HEK293 (cell line): ENCODE measurements at regions not wholly inside any gene's neighbourhood (a gene's known extent, or its start where the extent isn't known, plus 50 kb on each side); places are given as distances from the start of the nearest gene placed in this dataset.

ENCODE experiments used
- CTCF ChIA-PET: fragments of 350-600 bp; formaldehyde crosslinking; extraction: SDS; loops from one replicate; lab custom pipeline; 2021; ENCODE audit warnings: antibody characterized with exemption; lab: Yijun Ruan, JAX
- POLR2A ChIA-PET: fragments of 300-600 bp; formaldehyde crosslinking; extraction: SDS; loops from one replicate; lab custom pipeline; 2020; ENCODE audit warnings: antibody characterized with exemption, inconsistent platforms; lab: Yijun Ruan, JAX
- H3K27ac ChIP-seq: fragments of 200-500 bp; sonication (Bioruptor generic); 2 replicates; pipeline ENCODE4 v1.5.1; 2014; ENCODE audit warnings: low read depth, low read length, control low read depth, inconsistent platforms; ENCODE audit errors: extremely low read depth
- H3K36me3 ChIP-seq, 2 experiments: fragments of 200-500 bp in 1 of 2; sonication (Bioruptor generic) in 1 of 2; 1 replicate in 1 of 2; 2 replicates in 1 of 2; pipeline ENCODE4 v1.5.1; 2014 to 2017; ENCODE audit warnings: inconsistent platforms in 2 of 2, low read length in 2 of 2; ENCODE audit not compliant: control insufficient read depth in 2 of 2, insufficient read depth in 1 of 2
- H3K4me1 ChIP-seq: fragments of 200-500 bp; sonication (Bioruptor generic); 2 replicates; pipeline ENCODE4 v1.5.1; 2014; ENCODE audit warnings: mild to moderate bottlenecking, low read length, inconsistent platforms; ENCODE audit not compliant: control insufficient read depth, insufficient read depth
- H3K4me3 ChIP-seq: 2 replicates; pipeline ENCODE4 v1.5.1; 2011; ENCODE audit warnings: low read depth, mild to moderate bottlenecking, control low read depth, low read length, moderate library complexity
- H3K9me3 ChIP-seq: fragments of 200-500 bp; sonication (Bioruptor generic); 2 replicates; pipeline ENCODE4 v1.5.1; 2014; ENCODE audit warnings: low read depth, low read length, inconsistent platforms; ENCODE audit not compliant: control insufficient read depth, insufficient read depth
- AEBP2 ChIP-seq: fragments of 450-650 bp; formaldehyde crosslinking; IDR thresholded peaks from 2 replicates; pipeline ENCODE4 v1.5.1; 2016; ENCODE audit warnings: missing biosample characterization, missing genetic modification characterization, borderline replicate concordance
- EGR2 ChIP-seq: fragments of 450-650 bp; formaldehyde crosslinking; IDR thresholded peaks from 2 replicates; pipeline ENCODE4 v1.5.1; 2016; ENCODE audit warnings: low read depth, missing biosample characterization, missing genetic modification characterization
- HOXD13 ChIP-seq: sonication (generic); formaldehyde crosslinking; IDR thresholded peaks from 2 replicates; pipeline ENCODE4 v1.8.0; 2022; ENCODE audit warnings: missing genetic modification reagents, borderline replicate concordance
- KLF10 ChIP-seq: fragments of 450-650 bp; IDR thresholded peaks from 2 replicates; pipeline ENCODE4 v1.5.1; 2018; ENCODE audit warnings: missing biosample characterization, mild to moderate bottlenecking, missing genetic modification characterization
- MEIS1 ChIP-seq: sonication (generic); formaldehyde crosslinking; IDR thresholded peaks from 2 replicates; pipeline ENCODE4 v1.8.1; 2022; ENCODE audit warnings: missing genetic modification reagents, mild to moderate bottlenecking, borderline replicate concordance
- MYNN ChIP-seq: fragments of 450-650 bp; formaldehyde crosslinking; IDR thresholded peaks from 2 replicates; pipeline ENCODE4 v1.5.1; 2016; ENCODE audit warnings: missing biosample characterization, missing genetic modification characterization, borderline replicate concordance
- TCF7L2 ChIP-seq: IDR thresholded peaks from 2 replicates; pipeline ENCODE4 v1.6.1; 2011; ENCODE audit warnings: low read depth, mild to moderate bottlenecking, inconsistent platforms, low read length, moderate library complexity, borderline replicate concordance
- ZEB2 ChIP-seq: fragments of 450-650 bp; formaldehyde crosslinking; IDR thresholded peaks from 2 replicates; pipeline ENCODE4 v1.5.1; 2016; ENCODE audit warnings: missing biosample characterization, missing genetic modification characterization
- ZNF140 ChIP-seq: fragments of 450-650 bp; formaldehyde crosslinking; IDR thresholded peaks from 2 replicates; pipeline ENCODE4 v1.5.1; 2016; ENCODE audit warnings: missing biosample characterization, missing genetic modification characterization
- ZNF2 ChIP-seq: fragments of 450-650 bp; formaldehyde crosslinking; IDR thresholded peaks from 2 replicates; pipeline ENCODE4 v1.5.1; 2016; ENCODE audit warnings: missing biosample characterization, missing genetic modification characterization
- ZNF202 ChIP-seq: fragments of 450-650 bp; formaldehyde crosslinking; IDR thresholded peaks from 2 replicates; pipeline ENCODE4 v1.5.1; 2016; ENCODE audit warnings: missing biosample characterization, missing genetic modification characterization, borderline replicate concordance
- ZNF23 ChIP-seq: fragments of 450-650 bp; formaldehyde crosslinking; IDR thresholded peaks from 2 replicates; pipeline ENCODE4 v1.5.1; 2016; ENCODE audit warnings: missing biosample characterization, missing genetic modification characterization, borderline replicate concordance
- ZNF239 ChIP-seq: fragments of 450-650 bp; formaldehyde crosslinking; IDR thresholded peaks from 2 replicates; pipeline ENCODE4 v1.5.1; 2016; ENCODE audit warnings: missing biosample characterization, missing genetic modification characterization
- ZNF302 ChIP-seq: fragments of 450-650 bp; formaldehyde crosslinking; IDR thresholded peaks from 2 replicates; pipeline ENCODE4 v1.5.1; 2016; ENCODE audit warnings: missing biosample characterization, missing genetic modification characterization, low read depth
- ZNF311 ChIP-seq: fragments of 450-650 bp; formaldehyde crosslinking; IDR thresholded peaks from 2 replicates; pipeline ENCODE4 v1.5.1; 2017; ENCODE audit warnings: missing biosample characterization, missing genetic modification characterization, borderline replicate concordance
- ZNF335 ChIP-seq: fragments of 450-650 bp; formaldehyde crosslinking; conservative IDR thresholded peaks from 2 replicates; pipeline ENCODE4 v1.5.1; 2016; ENCODE audit warnings: missing biosample characterization, missing genetic modification characterization
- ZNF350 ChIP-seq: fragments of 450-650 bp; formaldehyde crosslinking; IDR thresholded peaks from 2 replicates; pipeline ENCODE4 v1.5.0; 2017; ENCODE audit warnings: missing biosample characterization, mild to moderate bottlenecking, missing genetic modification characterization
- ZNF404 ChIP-seq: fragments of 450-650 bp; formaldehyde crosslinking; IDR thresholded peaks from 2 replicates; pipeline ENCODE4 v1.5.1; 2017; ENCODE audit warnings: missing biosample characterization, missing genetic modification characterization
- ZNF521 ChIP-seq: fragments of 450-650 bp; formaldehyde crosslinking; IDR thresholded peaks from 2 replicates; pipeline ENCODE4 v1.5.1; 2017; ENCODE audit warnings: missing biosample characterization, mild to moderate bottlenecking, missing genetic modification characterization
- ZNF558 ChIP-seq: fragments of 450-650 bp; formaldehyde crosslinking; IDR thresholded peaks from 2 replicates; pipeline ENCODE4 v1.5.1; 2016; ENCODE audit warnings: missing biosample characterization, missing genetic modification characterization
- ZNF585B ChIP-seq: fragments of 450-650 bp; formaldehyde crosslinking; IDR thresholded peaks from 2 replicates; pipeline ENCODE4 v1.5.1; 2016; ENCODE audit warnings: missing biosample characterization, missing genetic modification characterization
- ZNF624 ChIP-seq: fragments of 450-650 bp; formaldehyde crosslinking; IDR thresholded peaks from 2 replicates; pipeline ENCODE4 v1.5.1; 2017; ENCODE audit warnings: missing biosample characterization, missing genetic modification characterization
- ZNF629 ChIP-seq: fragments of 450-650 bp; formaldehyde crosslinking; IDR thresholded peaks from 2 replicates; pipeline ENCODE4 v1.5.1; 2017; ENCODE audit warnings: missing biosample characterization, missing genetic modification characterization
- ZNF701 ChIP-seq: fragments of 450-650 bp; formaldehyde crosslinking; IDR thresholded peaks from 2 replicates; pipeline ENCODE4 v1.5.1; 2016; ENCODE audit warnings: missing biosample characterization, missing genetic modification characterization
- ZNF747 ChIP-seq: fragments of 450-650 bp; formaldehyde crosslinking; IDR thresholded peaks from 2 replicates; pipeline ENCODE4 v1.5.1; 2016; ENCODE audit warnings: missing biosample characterization, missing genetic modification characterization
- ZNF76 ChIP-seq: fragments of 450-650 bp; formaldehyde crosslinking; IDR thresholded peaks from 2 replicates; pipeline ENCODE4; 2016; ENCODE audit warnings: low read depth, missing biosample characterization, missing genetic modification characterization, borderline replicate concordance
- ZNF791 ChIP-seq: fragments of 450-650 bp; formaldehyde crosslinking; IDR thresholded peaks from 2 replicates; pipeline ENCODE4 v1.5.1; 2016; ENCODE audit warnings: missing biosample characterization, missing genetic modification characterization
- ZNF792 ChIP-seq: fragments of 450-650 bp; formaldehyde crosslinking; IDR thresholded peaks from 2 replicates; pipeline ENCODE4 v1.5.1; 2016; ENCODE audit warnings: missing biosample characterization, missing genetic modification characterization
- TF ChIP-seq, protein P1 (sequence below): fragments of 450-650 bp; formaldehyde crosslinking; IDR thresholded peaks from 2 replicates; pipeline ENCODE4 v1.5.1; 2016; ENCODE audit warnings: missing biosample characterization, missing genetic modification characterization
- TF ChIP-seq, protein P2 (sequence below): fragments of 450-650 bp; IDR thresholded peaks from 2 replicates; pipeline ENCODE4 v1.5.1; 2018; ENCODE audit warnings: missing biosample characterization, mild to moderate bottlenecking, missing genetic modification characterization

- ChIA-PET CTCF (no interaction called here), POLR2A (no interaction called here)
- Histone ChIP-seq H3K36me3 (no peaks in the 10 kb centered on the region), H3K4me1 (no peaks in the 10 kb centered on the region), H3K4me3 (no peak overlapping the region), H3K9me3 (no peaks in the 10 kb centered on the region), H3K27ac (no peak overlapping the region)
- TF ChIP-seq ZEB2 (tag by site-specific recombination): no peak
- TF ChIP-seq ZNF23 (tag by site-specific recombination): no peak
- TF ChIP-seq ZNF585B: no peak
- TF ChIP-seq ZNF140 (tag by site-specific recombination): no peak
These were observed 329.6 kb downstream of the SLCO4C1 start for GRCh38 chr5:101966476-101966875.

DNA sequence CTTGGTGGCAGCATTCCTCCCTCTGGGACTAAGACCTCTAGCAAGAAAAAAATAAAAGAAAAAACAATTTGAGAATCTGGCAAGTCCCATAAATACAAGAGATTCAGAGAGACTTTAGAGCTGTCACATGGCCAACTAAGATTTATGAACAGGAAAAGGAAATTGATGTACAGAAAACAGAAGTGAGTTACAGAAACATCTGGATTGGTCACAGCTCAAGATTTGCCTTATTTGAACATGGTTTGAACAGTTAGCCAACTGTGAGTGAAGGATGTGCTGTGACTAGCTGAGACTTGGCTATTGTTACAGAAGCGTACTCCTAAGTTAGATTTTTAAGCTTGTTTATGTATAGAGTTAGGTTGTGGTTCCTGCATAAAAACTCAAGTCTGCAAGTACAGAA, 340.2 kb downstream of the SLCO4C1 start:
- H3K36me3 ChIP-seq: no peaks in the 10 kb centered on the region
- no peaks in the 10 kb centered on the region for H3K4me1 ChIP-seq
- no peak overlapping the region for H3K27ac ChIP-seq
- no peak overlapping the region for H3K4me3 ChIP-seq
- ChIA-PET POLR2A (no interaction called here), CTCF (interaction anchor here (0.6 to 0.8 kb wide), 2 partner anchors 198 to 268 kb away, joined by 3 read pairs; no protein-coding TSS in a partner anchor)
- no peaks in the 10 kb centered on the region for H3K9me3 ChIP-seq
- TF ChIP-seq, protein P1, sequence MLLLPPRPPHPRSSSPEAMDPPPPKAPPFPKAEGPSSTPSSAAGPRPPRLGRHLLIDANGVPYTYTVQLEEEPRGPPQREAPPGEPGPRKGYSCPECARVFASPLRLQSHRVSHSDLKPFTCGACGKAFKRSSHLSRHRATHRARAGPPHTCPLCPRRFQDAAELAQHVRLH (tag by site-specific recombination): no peak
- TF ChIP-seq ZNF558 (tag by site-specific recombination) (no peak), ZNF239 (tag by site-specific recombination) (no peak), MYNN (tag by site-specific recombination) (no peak), HOXD13 (CRISPR knock-in tag) (no peak), ZNF302 (no peak), ZNF404 (tag by site-specific recombination) (no peak), ZNF624 (tag by site-specific recombination) (no peak), KLF10 (tag by site-specific recombination) (no peak), ZNF76 (tag by site-specific recombination) (no peak), ZNF585B (no peak), ZNF350 (no peak), ZNF521 (tag by site-specific recombination) (no peak), ZNF791 (tag by site-specific recombination) (no peak)
- TF ChIP-seq, all 188 proteins: peak for 0

GRCh38 chr5:101950019-101950418, 346.1 kb downstream of the SLCO4C1 start:
- CTCF ChIA-PET: no interaction called here
- TF ChIP-seq ZNF311 (no peak), ZNF2 (tag by site-specific recombination) (no peak), AEBP2 (tag by site-specific recombination) (no peak), TCF7L2 (no peak), ZNF202 (tag by site-specific recombination) (no peak), HOXD13 (CRISPR knock-in tag) (no peak), ZNF335 (0 out of 2 replicates have a peak, but pooled peaks have one; percentile 19), ZNF76 (tag by site-specific recombination) (no peak), ZNF701 (tag by site-specific recombination) (no peak), ZNF747 (tag by site-specific recombination) (no peak), ZNF629 (tag by site-specific recombination) (no peak), ZNF792 (tag by site-specific recombination) (no peak), EGR2 (tag by site-specific recombination) (no peak), MEIS1 (CRISPR knock-in tag) (no peak)
- TF ChIP-seq, protein P2, sequence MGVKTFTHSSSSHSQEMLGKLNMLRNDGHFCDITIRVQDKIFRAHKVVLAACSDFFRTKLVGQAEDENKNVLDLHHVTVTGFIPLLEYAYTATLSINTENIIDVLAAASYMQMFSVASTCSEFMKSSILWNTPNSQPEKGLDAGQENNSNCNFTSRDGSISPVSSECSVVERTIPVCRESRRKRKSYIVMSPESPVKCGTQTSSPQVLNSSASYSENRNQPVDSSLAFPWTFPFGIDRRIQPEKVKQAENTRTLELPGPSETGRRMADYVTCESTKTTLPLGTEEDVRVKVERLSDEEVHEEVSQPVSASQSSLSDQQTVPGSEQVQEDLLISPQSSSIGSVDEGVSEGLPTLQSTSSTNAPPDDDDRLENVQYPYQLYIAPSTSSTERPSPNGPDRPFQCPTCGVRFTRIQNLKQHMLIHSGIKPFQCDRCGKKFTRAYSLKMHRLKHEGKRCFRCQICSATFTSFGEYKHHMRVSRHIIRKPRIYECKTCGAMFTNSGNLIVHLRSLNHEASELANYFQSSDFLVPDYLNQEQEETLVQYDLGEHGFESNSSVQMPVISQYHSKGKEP (tag by site-specific recombination): peak; percentile 41; the same call in 1 of the 2 replicates

More at GRCh38 chr5:101950019-101950418, 346.1 kb downstream of the SLCO4C1 start:
- H3K9me3 ChIP-seq: no peaks in the 10 kb centered on the region
- no peaks in the 10 kb centered on the region for H3K36me3 ChIP-seq
- H3K4me1 ChIP-seq: 0 out of 2 replicates have a peak, but pooled peaks cover 3% of the 10 kb centered on the region
- no peak overlapping the region for H3K4me3 ChIP-seq
- POLR2A ChIA-PET: no interaction called here
- no peak overlapping the region for H3K27ac ChIP-seq
